HG03175 (cell line): ENCODE measurements at regions not wholly inside any gene's neighbourhood (a gene's known extent, or its start where the extent isn't known, plus 50 kb on each side); places are given as distances from the start of the nearest gene placed in this dataset.

Experiments
- ATAC-seq: cut with Tn5 transposase; IDR thresholded peaks from one replicate; pipeline ENCODE4 v1.9.1; 2021; ENCODE audit warnings: mild to moderate bottlenecking, moderate library complexity; ENCODE audit not compliant: unreplicated experiment

- ATAC-seq = no peak
These were observed 257.1 kb downstream of the BCL11A start for GRCh38 chr2:60296219-60296955.

GRCh38 chr2:60295636-60295962 lies 257.9 kb downstream of the BCL11A start:
- ATAC-seq = no peak

GRCh38 chr2:60294901-60295635 lies 258.4 kb downstream of the BCL11A start:
- ATAC-seq = no peak

- ATAC-seq = no peak
These were observed 261.2 kb downstream of the BCL11A start for GRCh38 chr2:60292242-60292641.

GRCh38 chr2:60290509-60290908 lies 262.9 kb downstream of the BCL11A start:
- ATAC-seq = no peak

GRCh38 chr2:60285626-60286316 lies 267.7 kb downstream of the BCL11A start:
- ATAC-seq = no peak

- no peak for ATAC-seq
These were observed 269.8 kb downstream of the BCL11A start for GRCh38 chr2:60283626-60284025.

GRCh38 chr2:60282886-60283285 lies 270.6 kb downstream of the BCL11A start:
- ATAC-seq = no peak

GRCh38 chr2:60281730-60282129 lies 271.7 kb downstream of the BCL11A start:
- ATAC-seq = no peak

- ATAC-seq = no peak
These were observed 273.2 kb downstream of the BCL11A start for GRCh38 chr2:60280238-60280637.

GRCh38 chr2:60278906-60279305 lies 274.5 kb downstream of the BCL11A start:
- ATAC-seq = no peak

- ATAC-seq = no peak
These were observed 277.5 kb downstream of the BCL11A start for GRCh38 chr2:60275958-60276357.

- no peak for ATAC-seq
These were observed 279.6 kb downstream of the BCL11A start for GRCh38 chr2:60273836-60274235.

- no peak for ATAC-seq
These were observed 281.7 kb downstream of the BCL11A start for GRCh38 chr2:60271713-60272112.

GRCh38 chr2:60271131-60271530 lies 282.3 kb downstream of the BCL11A start:
- ATAC-seq = no peak

- ATAC-seq = no peak
These were observed 284.8 kb downstream of the BCL11A start for GRCh38 chr2:60268661-60269060.

- no peak for ATAC-seq
These were observed 285.4 kb downstream of the BCL11A start for GRCh38 chr2:60268032-60268431.

GRCh38 chr2:60267122-60267521 lies 286.3 kb downstream of the BCL11A start:
- ATAC-seq = no peak

- ATAC-seq = no peak
These were observed 291.3 kb downstream of the BCL11A start for GRCh38 chr2:60262178-60262577.

- no peak for ATAC-seq
These were observed 292.7 kb downstream of the BCL11A start for GRCh38 chr2:60260639-60261296.

- no peak for ATAC-seq
These were observed 293.7 kb downstream of the BCL11A start for GRCh38 chr2:60259781-60260180.
